Lower leg skin (tissue), 3 donors: ENCODE measurements at regions not wholly inside any gene's neighbourhood (a gene's known extent, or its start where the extent isn't known, plus 50 kb on each side); places are given as distances from the start of the nearest gene placed in this dataset.

Experiments
- POLR2A ChIP-seq, 2 donors: fragments of 450-650 bp; IDR thresholded peaks; one replicate each; pipeline ENCODE4 v1.6.1; 2016 to 2017; ENCODE audit warnings: antibody characterized with exemption in 2 of 2, mild to moderate bottlenecking in 1 of 2, moderate library complexity in 1 of 2
- TF ChIP-seq, protein P1 (sequence below), 3 donors: fragments of 450-650 bp; IDR thresholded peaks; one replicate each; pipeline ENCODE4 v1.5.1; 2016; ENCODE audit warnings: antibody characterized with exemption in 3 of 3, mild to moderate bottlenecking in 3 of 3, moderate library complexity in 2 of 3

DNA sequence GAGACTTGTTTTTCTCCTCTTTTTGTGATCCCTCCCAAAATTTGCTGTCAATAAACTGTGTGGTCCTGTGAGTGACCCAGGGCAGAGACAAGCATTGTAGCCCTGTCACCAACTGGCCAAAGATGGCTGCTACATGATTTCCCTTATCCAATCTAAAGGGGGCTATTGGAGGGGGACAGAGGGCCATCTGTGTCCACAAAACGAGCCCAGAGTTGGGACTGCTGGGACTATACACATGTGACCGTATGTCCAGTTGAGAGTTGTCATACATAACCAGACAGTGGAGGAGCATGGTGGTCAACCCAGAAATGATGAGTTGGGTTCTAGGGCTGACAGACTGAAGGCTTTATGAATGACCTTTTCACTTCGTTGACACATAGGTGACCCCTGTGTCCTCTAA is 55.3 kb upstream of the SDK1 start:
- no peak for TF ChIP-seq POLR2A (IDR thresholded peaks at IDR 0.05)
- TF ChIP-seq, protein P1, sequence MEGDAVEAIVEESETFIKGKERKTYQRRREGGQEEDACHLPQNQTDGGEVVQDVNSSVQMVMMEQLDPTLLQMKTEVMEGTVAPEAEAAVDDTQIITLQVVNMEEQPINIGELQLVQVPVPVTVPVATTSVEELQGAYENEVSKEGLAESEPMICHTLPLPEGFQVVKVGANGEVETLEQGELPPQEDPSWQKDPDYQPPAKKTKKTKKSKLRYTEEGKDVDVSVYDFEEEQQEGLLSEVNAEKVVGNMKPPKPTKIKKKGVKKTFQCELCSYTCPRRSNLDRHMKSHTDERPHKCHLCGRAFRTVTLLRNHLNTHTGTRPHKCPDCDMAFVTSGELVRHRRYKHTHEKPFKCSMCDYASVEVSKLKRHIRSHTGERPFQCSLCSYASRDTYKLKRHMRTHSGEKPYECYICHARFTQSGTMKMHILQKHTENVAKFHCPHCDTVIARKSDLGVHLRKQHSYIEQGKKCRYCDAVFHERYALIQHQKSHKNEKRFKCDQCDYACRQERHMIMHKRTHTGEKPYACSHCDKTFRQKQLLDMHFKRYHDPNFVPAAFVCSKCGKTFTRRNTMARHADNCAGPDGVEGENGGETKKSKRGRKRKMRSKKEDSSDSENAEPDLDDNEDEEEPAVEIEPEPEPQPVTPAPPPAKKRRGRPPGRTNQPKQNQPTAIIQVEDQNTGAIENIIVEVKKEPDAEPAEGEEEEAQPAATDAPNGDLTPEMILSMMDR (IDR thresholded peaks at IDR 0.05) = no peak
